ENCODE measurements at regions not wholly inside any gene's neighbourhood (a gene's known extent, or its start where the extent isn't known, plus 50 kb on each side); places are given as distances from the start of the nearest gene placed in this dataset.

DNA sequence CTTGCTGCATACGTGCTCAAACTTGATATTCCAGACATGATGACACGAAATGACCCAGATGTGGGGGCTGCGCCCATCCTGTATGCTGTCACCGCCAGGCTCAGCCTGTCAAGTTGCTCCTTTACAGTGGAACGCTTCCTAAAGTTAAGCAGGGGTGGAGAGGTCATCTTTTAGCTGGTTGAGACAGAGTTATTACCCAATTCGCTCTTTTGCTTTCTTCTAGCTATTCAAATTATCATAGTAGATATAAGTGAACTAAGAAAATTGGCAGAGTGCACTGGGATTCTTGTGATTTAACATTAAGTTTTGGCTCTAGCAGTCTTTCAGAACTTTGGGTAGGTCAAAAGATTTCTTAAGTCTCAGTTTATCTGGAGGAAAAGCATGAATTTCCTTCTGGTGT, 69.8 kb upstream of the BASP1 start:
- no peaks in the 10 kb centered on the region for H3K79me1 ChIP-seq (ENCODE audit: low read length)
- H2BK5ac ChIP-seq (ENCODE audit: low read depth, low read length, poor library complexity), result no peak overlapping the region
- H4K8ac ChIP-seq (ENCODE audit: low read depth, low read length), result no peak overlapping the region
- no peak overlapping the region for H3K23ac ChIP-seq (ENCODE audit: low read length)
- no peaks in the 10 kb centered on the region for H3K79me2 ChIP-seq (ENCODE audit: control insufficient read depth, insufficient read depth, low read length, poor library complexity)
- H2BK120ac ChIP-seq (ENCODE audit: insufficient read depth, low read length, poor library complexity), result no peak overlapping the region
- H2BK12ac ChIP-seq (ENCODE audit: low read length), result no peak overlapping the region
- H2AK5ac ChIP-seq (ENCODE audit: low read length), result no peak overlapping the region
- no peak overlapping the region for H3K27ac ChIP-seq (ENCODE audit: low read depth, low read length)
- no peak overlapping the region for H3K4me2 ChIP-seq (ENCODE audit: low read length)
- no peak for DNase-seq
- no peak overlapping the region for H3K18ac ChIP-seq (ENCODE audit: low read length)
- no peak overlapping the region for H3K4me3 ChIP-seq (ENCODE audit: low read depth, low read length)
- H4K91ac ChIP-seq (ENCODE audit: low read depth, low read length), result no peak overlapping the region
- H3K4ac ChIP-seq (ENCODE audit: low read depth, low read length), result no peak overlapping the region
- H3K9ac ChIP-seq (ENCODE audit: low read length), result no peak overlapping the region
- H3K4me1 ChIP-seq (ENCODE audit: control insufficient read depth in 1 of 2, insufficient read depth in 2 of 2, low read length in 2 of 2), result peaks cover 0 to 5% of the 10 kb centered on the region in 2 experiments
- H3K9me3 ChIP-seq (ENCODE audit: insufficient read depth, low read depth, low read length), result no peaks in the 10 kb centered on the region
- H3K27me3 ChIP-seq (ENCODE audit: insufficient read depth, low read length), result no peaks in the 10 kb centered on the region
- H2AFZ ChIP-seq (ENCODE audit: insufficient read depth, low read length, poor library complexity), result no peak overlapping the region
- no peaks in the 10 kb centered on the region for H3K36me3 ChIP-seq (ENCODE audit: control insufficient read depth in 1 of 2, insufficient read depth in 2 of 2, low read length in 2 of 2)
- WGBS (ENCODE audit: extremely low coverage, insufficient coverage, insufficient read length), result no CpG with 5 or more reads among the region's 6 CpGs
- H4K12ac ChIP-seq (ENCODE audit: low read depth, low read length), result no peak overlapping the region
- H3K14ac ChIP-seq (ENCODE audit: low read length), result no peak overlapping the region

DNA sequence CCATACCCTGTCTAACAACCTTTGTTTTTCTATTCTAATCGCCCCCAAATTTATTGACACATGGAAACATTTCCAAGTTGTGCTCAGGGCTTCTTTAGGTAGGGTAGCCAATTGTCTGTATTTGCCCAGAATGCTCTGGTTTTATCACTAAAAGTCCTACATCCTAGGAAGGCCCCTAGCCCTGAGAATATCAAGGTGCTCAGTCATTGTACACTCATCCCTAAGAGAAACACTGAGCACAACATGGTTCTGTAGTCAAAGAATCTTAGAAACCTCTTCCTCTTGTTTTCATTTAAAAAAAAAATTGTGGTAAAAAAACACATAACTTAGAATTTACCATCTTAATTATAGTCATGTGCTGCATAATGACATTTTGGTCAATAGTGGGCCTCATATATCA, 69.0 kb upstream of the BASP1 start:
- WGBS (ENCODE audit: extremely low coverage, insufficient coverage, insufficient read length), result no CpG with 5 or more reads among the region's 1 CpG
- Histone ChIP-seq H3K9me3 (ENCODE audit: insufficient read depth, low read depth, low read length) (no peaks in the 10 kb centered on the region), H4K8ac (ENCODE audit: low read depth, low read length) (no peak overlapping the region), H2BK120ac (ENCODE audit: insufficient read depth, low read length, poor library complexity) (no peak overlapping the region), H3K23ac (ENCODE audit: low read length) (no peak overlapping the region), H3K27ac (ENCODE audit: low read depth, low read length) (no peak overlapping the region), H3K9ac (ENCODE audit: low read length) (no peak overlapping the region), H3K4me2 (ENCODE audit: low read length) (no peak overlapping the region), H4K12ac (ENCODE audit: low read depth, low read length) (no peak overlapping the region), H3K27me3 (ENCODE audit: insufficient read depth, low read length) (no peaks in the 10 kb centered on the region), H3K4me1 (ENCODE audit: control insufficient read depth in 1 of 2, insufficient read depth in 2 of 2, low read length in 2 of 2) (peaks cover 0 to 5% of the 10 kb centered on the region in 2 experiments), H2AFZ (ENCODE audit: insufficient read depth, low read length, poor library complexity) (no peak overlapping the region), H3K79me1 (ENCODE audit: low read length) (no peaks in the 10 kb centered on the region), H2BK5ac (ENCODE audit: low read depth, low read length, poor library complexity) (no peak overlapping the region), H3K79me2 (ENCODE audit: control insufficient read depth, insufficient read depth, low read length, poor library complexity) (no peaks in the 10 kb centered on the region), H3K4me3 (ENCODE audit: low read depth, low read length) (no peak overlapping the region), H3K4ac (ENCODE audit: low read depth, low read length) (no peak overlapping the region), H3K36me3 (ENCODE audit: control insufficient read depth in 1 of 2, insufficient read depth in 2 of 2, low read length in 2 of 2) (no peaks in the 10 kb centered on the region), H3K18ac (ENCODE audit: low read length) (no peak overlapping the region), H2AK5ac (ENCODE audit: low read length) (no peak overlapping the region), H2BK12ac (ENCODE audit: low read length) (no peak overlapping the region), H3K14ac (ENCODE audit: low read length) (no peak overlapping the region), H4K91ac (ENCODE audit: low read depth, low read length) (no peak overlapping the region)
- DNase-seq, result peak in 1 of 2 donors; percentile 53

DNA sequence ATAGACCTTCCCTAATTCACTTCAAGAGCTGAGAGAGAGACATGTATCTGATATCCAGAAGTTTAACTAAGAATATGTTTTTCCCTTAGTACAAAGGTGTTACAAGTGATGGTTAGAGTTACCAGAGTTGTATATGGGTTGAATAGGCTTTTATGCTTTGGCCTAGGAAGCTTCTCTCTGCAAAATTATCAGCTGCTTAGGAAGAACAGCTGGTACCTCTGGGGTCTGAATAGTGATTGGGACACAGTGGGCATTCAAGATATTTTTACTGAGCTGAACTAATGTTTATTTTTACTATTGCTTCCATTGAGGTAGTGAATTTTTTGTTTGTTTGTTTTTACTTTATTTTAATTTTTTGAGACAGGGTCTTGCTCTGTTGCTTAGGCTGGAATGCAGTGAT, 67.6 kb upstream of the BASP1 start:
- Histone ChIP-seq H3K4me1 (ENCODE audit: control insufficient read depth in 1 of 2, insufficient read depth in 2 of 2, low read length in 2 of 2) (peaks cover 0 to 5% of the 10 kb centered on the region in 2 experiments), H4K8ac (ENCODE audit: low read depth, low read length) (no peak overlapping the region), H2BK12ac (ENCODE audit: low read length) (no peak overlapping the region), H3K27ac (ENCODE audit: low read depth, low read length) (no peak overlapping the region), H2AK5ac (ENCODE audit: low read length) (no peak overlapping the region), H2BK120ac (ENCODE audit: insufficient read depth, low read length, poor library complexity) (no peak overlapping the region), H4K91ac (ENCODE audit: low read depth, low read length) (no peak overlapping the region), H3K27me3 (ENCODE audit: insufficient read depth, low read length) (no peaks in the 10 kb centered on the region), H3K14ac (ENCODE audit: low read length) (no peak overlapping the region), H4K12ac (ENCODE audit: low read depth, low read length) (no peak overlapping the region), H3K4me2 (ENCODE audit: low read length) (no peak overlapping the region), H3K36me3 (ENCODE audit: control insufficient read depth in 1 of 2, insufficient read depth in 2 of 2, low read length in 2 of 2) (no peaks in the 10 kb centered on the region), H2BK5ac (ENCODE audit: low read depth, low read length, poor library complexity) (no peak overlapping the region), H3K79me2 (ENCODE audit: control insufficient read depth, insufficient read depth, low read length, poor library complexity) (no peaks in the 10 kb centered on the region), H3K9me3 (ENCODE audit: insufficient read depth, low read depth, low read length) (no peaks in the 10 kb centered on the region), H3K4ac (ENCODE audit: low read depth, low read length) (no peak overlapping the region), H3K79me1 (ENCODE audit: low read length) (no peaks in the 10 kb centered on the region), H3K4me3 (ENCODE audit: low read depth, low read length) (no peak overlapping the region), H3K23ac (ENCODE audit: low read length) (no peak overlapping the region), H3K9ac (ENCODE audit: low read length) (no peak overlapping the region), H3K18ac (ENCODE audit: low read length) (no peak overlapping the region), H2AFZ (ENCODE audit: insufficient read depth, low read length, poor library complexity) (no peak overlapping the region)
- no peak for DNase-seq

DNA sequence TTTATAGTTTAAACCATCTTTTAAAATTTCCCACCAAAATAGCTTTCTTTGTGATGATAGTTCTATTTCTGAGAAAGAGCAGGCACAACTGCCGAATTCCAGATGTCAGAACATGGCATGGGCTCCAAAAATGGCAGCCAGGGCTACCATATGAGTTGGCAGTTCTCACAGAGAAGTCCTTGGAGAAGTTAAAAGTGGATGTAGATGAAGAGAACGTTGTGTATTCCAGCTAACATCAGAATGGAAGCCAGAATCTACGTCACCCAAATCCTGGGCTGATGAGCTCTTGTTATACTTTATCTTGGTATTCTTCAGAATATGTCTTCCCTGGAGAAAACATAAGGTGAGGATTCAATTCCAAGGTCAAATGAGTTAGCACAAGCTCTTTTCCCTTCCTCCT, 66.9 kb upstream of the BASP1 start:
- Histone ChIP-seq H3K9me3 (ENCODE audit: insufficient read depth, low read depth, low read length) (no peaks in the 10 kb centered on the region), H3K14ac (ENCODE audit: low read length) (no peak overlapping the region), H2AFZ (ENCODE audit: insufficient read depth, low read length, poor library complexity) (no peak overlapping the region)

More for the DNA sequence above, 66.9 kb upstream of the BASP1 start:
- Histone ChIP-seq H3K36me3 (ENCODE audit: control insufficient read depth in 1 of 2, insufficient read depth in 2 of 2, low read length in 2 of 2) (no peaks in the 10 kb centered on the region), H4K12ac (ENCODE audit: low read depth, low read length) (no peak overlapping the region), H2BK5ac (ENCODE audit: low read depth, low read length, poor library complexity) (no peak overlapping the region), H3K9ac (ENCODE audit: low read length) (no peak overlapping the region), H3K27me3 (ENCODE audit: insufficient read depth, low read length) (no peaks in the 10 kb centered on the region), H2AK5ac (ENCODE audit: low read length) (no peak overlapping the region), H3K18ac (ENCODE audit: low read length) (no peak overlapping the region), H4K8ac (ENCODE audit: low read depth, low read length) (no peak overlapping the region), H3K27ac (ENCODE audit: low read depth, low read length) (no peak overlapping the region), H3K4me3 (ENCODE audit: low read depth, low read length) (no peak overlapping the region), H2BK12ac (ENCODE audit: low read length) (no peak overlapping the region), H3K4me1 (ENCODE audit: control insufficient read depth in 1 of 2, insufficient read depth in 2 of 2, low read length in 2 of 2) (peaks cover 0 to 5% of the 10 kb centered on the region in 2 experiments), H2BK120ac (ENCODE audit: insufficient read depth, low read length, poor library complexity) (no peak overlapping the region), H3K79me1 (ENCODE audit: low read length) (no peaks in the 10 kb centered on the region), H3K23ac (ENCODE audit: low read length) (no peak overlapping the region), H3K79me2 (ENCODE audit: control insufficient read depth, insufficient read depth, low read length, poor library complexity) (no peaks in the 10 kb centered on the region), H4K91ac (ENCODE audit: low read depth, low read length) (no peak overlapping the region), H3K4me2 (ENCODE audit: low read length) (no peak overlapping the region), H3K4ac (ENCODE audit: low read depth, low read length) (no peak overlapping the region)
- no peak for DNase-seq
- no CpG with 5 or more reads among the region's 3 CpGs for WGBS (ENCODE audit: extremely low coverage, insufficient coverage, insufficient read length)
